ENCODE measurements at regions not wholly inside any gene's neighbourhood (a gene's known extent, or its start where the extent isn't known, plus 50 kb on each side); places are given as distances from the start of the nearest gene placed in this dataset.
"Not testable (repeated sequence)": the region's sequence is repeated elsewhere in the genome, so short reads cannot be mapped to it uniquely, and the experiment has no call there.

DNA sequence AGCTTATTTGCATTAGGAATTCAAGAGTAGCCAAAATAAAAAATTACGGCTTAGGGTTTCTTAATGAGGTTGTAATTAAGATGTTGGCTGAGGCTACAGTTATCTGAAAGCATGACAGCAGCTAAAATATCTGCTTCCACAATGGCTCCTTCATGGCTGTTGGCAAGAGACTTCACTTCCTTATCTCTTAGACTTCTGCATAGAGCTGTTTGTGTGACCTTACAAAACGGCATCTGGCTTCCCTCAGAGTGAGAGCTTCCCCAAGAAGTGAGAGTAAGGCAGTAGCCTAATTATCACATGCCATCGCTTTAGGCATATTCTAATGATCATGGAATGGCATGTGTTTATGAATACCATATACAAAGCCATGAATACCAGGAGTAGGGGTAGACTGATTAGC is 57.6 kb downstream of the CCDC59 start:
- no peak for FAIRE-seq

DNA sequence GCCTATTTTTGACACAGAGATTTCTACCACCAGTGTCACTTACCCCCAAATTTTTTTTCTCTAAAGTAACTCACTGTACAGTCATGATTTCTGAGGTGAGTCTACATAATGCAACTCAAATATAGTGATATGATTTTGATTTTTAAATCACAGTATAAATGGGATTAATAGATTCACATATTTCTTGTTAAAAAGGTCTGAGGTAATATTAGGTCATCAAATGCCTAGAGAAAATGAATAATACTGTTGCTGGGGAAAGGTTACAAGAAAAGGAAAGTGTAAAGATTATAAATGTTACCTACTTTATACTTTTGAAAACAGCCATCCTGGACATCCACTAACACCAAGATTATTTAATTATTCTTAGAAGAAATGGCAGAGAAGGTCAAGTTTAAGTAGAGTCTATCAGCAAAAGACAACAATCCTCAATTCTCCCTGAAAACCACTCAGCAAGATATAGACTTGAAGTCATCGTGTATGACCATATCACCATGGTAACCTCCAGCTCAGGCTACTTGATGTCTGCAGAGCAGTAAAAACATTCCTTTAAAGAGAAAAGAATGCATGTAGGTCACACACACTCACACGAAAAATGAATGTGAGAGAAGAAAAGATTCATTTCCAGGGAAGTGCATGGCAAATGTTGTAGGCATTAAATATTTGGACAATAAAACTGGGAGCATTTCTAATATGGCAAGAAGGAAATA is 58.7 kb downstream of the CCDC59 start:
- no peak for DNase-seq (ENCODE audit: insufficient read length, low spot score)
- no peak for FAIRE-seq
- TF ChIP-seq POLR2A (IDR thresholded peaks at IDR 0.05; ENCODE audit: low read depth, low read length) (no peak), POU2F2 (IDR thresholded peaks at IDR 0.05; ENCODE audit: low read depth, low read length) (no peak), PAX5 (IDR thresholded peaks at IDR 0.05; ENCODE audit: insufficient read depth, low read length, severe bottlenecking) (no peak), POLR2AphosphoS5 (IDR thresholded peaks at IDR 0.05; ENCODE audit: low read depth, low read length) (no peak), TAF1 (IDR thresholded peaks at IDR 0.05; ENCODE audit: low read depth, low read length) (no peak), SPI1 (IDR thresholded peaks at IDR 0.05; ENCODE audit: low read depth, low read length) (no peak)

More for the DNA sequence above, 57.6 kb downstream of the CCDC59 start:
- no peak for TF ChIP-seq POLR2AphosphoS5 (IDR thresholded peaks at IDR 0.05; ENCODE audit: low read depth, low read length)
- TF ChIP-seq SPI1 (IDR thresholded peaks at IDR 0.05; ENCODE audit: low read depth, low read length), result no peak
- TF ChIP-seq PAX5 (IDR thresholded peaks at IDR 0.05; ENCODE audit: insufficient read depth, low read length, severe bottlenecking), result no peak
- no peak for TF ChIP-seq POLR2A (IDR thresholded peaks at IDR 0.05; ENCODE audit: low read depth, low read length)
- TF ChIP-seq POU2F2 (IDR thresholded peaks at IDR 0.05; ENCODE audit: low read depth, low read length), result no peak
- TF ChIP-seq TAF1 (IDR thresholded peaks at IDR 0.05; ENCODE audit: low read depth, low read length), result no peak
- no peak for DNase-seq (ENCODE audit: insufficient read length, low spot score)

DNA sequence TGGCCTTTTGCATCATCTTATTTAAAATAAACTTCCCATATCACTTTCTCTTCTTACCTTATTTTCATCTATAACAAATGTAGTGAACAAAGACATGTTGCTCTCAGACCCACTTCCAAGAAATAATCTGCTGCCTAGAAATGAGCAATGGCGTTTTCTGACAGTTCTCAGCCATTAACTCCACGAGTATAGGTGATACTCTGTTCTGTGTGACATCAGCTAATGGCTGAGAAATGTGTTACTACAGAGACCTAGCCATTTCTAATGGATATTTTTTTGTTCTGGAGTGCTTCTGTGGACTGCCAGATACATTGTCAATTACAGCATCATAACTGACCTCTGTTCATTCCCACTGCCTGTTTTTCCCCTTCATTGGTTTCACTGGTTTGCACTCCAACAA is 67.8 kb downstream of the CCDC59 start:
- TF ChIP-seq SPI1 (IDR thresholded peaks at IDR 0.05; ENCODE audit: low read depth, low read length), result no peak
- TF ChIP-seq TAF1 (IDR thresholded peaks at IDR 0.05; ENCODE audit: low read depth, low read length), result no peak
- TF ChIP-seq POLR2AphosphoS5 (IDR thresholded peaks at IDR 0.05; ENCODE audit: low read depth, low read length), result no peak
- TF ChIP-seq POU2F2 (IDR thresholded peaks at IDR 0.05; ENCODE audit: low read depth, low read length), result no peak
- TF ChIP-seq POLR2A (IDR thresholded peaks at IDR 0.05; ENCODE audit: low read depth, low read length), result no peak
- no peak for TF ChIP-seq PAX5 (IDR thresholded peaks at IDR 0.05; ENCODE audit: insufficient read depth, low read length, severe bottlenecking)
- no peak for DNase-seq (ENCODE audit: insufficient read length, low spot score)
- FAIRE-seq, result no peak

DNA sequence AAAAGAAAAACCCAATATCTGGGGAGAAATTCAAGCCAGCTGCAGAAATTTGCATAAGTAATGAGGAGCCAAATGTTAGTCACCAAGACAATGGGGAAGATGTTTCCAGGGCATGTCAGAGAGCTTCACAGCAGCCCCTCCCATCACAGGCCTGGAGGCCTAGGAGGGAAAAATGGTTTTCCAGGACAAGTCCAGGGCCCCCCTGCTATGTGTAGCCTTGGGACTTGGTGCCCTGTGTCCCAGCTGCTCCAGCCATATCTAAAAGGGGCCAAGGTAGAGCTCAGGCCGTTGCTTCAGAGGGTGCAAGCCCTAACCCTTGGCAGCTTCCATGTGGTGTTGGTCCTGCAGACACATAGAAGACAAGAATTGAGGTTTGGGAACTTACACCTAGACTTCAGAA is 76.9 kb downstream of the CCDC59 start:
- DNase-seq (ENCODE audit: insufficient read length, low spot score); FAIRE-seq: not testable (repeated sequence)

DNA sequence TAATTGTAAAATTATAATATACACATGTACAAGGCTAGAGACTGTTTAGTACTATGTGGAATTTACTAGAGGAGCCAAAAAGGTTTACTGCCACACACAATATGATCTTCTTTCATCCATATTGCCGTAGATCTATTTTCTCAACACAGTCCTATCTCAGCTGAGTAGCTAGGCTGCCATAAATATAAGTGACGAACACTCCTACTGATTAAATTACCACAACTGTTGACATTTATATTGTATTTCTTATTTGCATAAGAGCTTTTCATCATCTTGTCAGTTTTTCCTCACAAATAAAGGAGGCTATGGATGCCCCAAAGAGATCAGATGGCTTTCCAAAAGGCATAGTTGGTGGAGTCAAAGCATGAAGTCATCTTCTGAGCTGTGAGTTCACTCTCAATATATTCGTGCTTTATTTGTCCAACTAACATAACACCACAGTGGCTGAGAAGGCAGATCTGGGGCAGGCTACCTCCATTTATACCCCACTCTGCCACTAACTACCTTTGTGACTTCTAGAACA is 78.6 kb downstream of the CCDC59 start:
- FAIRE-seq (no peak), DNase-seq (ENCODE audit: insufficient read length, low spot score) (no peak)
- TF ChIP-seq PAX5 (IDR thresholded peaks at IDR 0.05; ENCODE audit: insufficient read depth, low read length, severe bottlenecking), result no peak
- no peak for TF ChIP-seq POU2F2 (IDR thresholded peaks at IDR 0.05; ENCODE audit: low read depth, low read length)
- no peak for TF ChIP-seq SPI1 (IDR thresholded peaks at IDR 0.05; ENCODE audit: low read depth, low read length)
- TF ChIP-seq POLR2AphosphoS5 (IDR thresholded peaks at IDR 0.05; ENCODE audit: low read depth, low read length), result no peak
- TF ChIP-seq TAF1 (IDR thresholded peaks at IDR 0.05; ENCODE audit: low read depth, low read length), result no peak
- no peak for TF ChIP-seq POLR2A (IDR thresholded peaks at IDR 0.05; ENCODE audit: low read depth, low read length)

DNA sequence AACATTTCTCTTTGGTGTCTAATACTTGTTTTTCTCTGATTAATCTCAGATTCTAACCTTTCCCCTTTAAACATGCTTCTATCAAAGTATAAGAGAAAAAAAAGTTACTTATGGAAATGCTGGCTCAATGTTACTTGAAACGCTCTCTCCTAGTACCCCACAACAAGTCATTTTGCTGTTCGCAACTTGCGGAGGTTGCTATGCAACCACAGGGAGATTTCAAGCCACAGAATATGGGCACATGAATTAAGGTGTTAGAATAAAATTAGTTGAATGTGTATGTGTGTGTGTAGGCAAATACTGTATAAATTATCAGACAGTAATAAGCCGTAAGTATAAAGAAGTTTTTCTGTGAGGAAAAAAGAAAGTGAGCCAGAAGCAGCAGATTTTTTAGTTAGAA is 80.6 kb downstream of the CCDC59 start:
- DNase-seq (ENCODE audit: insufficient read length, low spot score) (no peak), FAIRE-seq (no peak)
- TF ChIP-seq TAF1 (IDR thresholded peaks at IDR 0.05; ENCODE audit: low read depth, low read length) (no peak), POLR2AphosphoS5 (IDR thresholded peaks at IDR 0.05; ENCODE audit: low read depth, low read length) (no peak)

DNA sequence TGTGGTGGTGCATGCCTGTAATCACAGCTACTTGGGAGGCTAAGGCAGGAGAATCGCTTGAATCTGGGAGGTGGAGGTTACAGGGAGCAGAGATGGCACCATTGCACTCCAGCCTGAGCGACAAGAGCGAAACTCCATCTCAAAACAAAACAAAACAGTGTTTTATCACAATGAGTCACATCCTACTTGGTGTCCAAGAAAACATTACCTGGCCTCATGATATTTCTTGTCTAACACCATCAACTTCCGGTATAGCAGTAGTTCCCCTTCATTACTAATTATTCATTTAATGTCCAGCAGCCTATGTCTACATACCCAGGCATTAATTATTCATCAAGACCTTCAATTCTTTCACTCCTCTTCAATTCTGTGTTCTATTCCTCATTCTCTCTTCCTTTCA is 115.5 kb downstream of the CCDC59 start:
- no peak for FAIRE-seq
- no peak for DNase-seq (ENCODE audit: insufficient read length, low spot score)
- no peak for TF ChIP-seq POLR2AphosphoS5 (IDR thresholded peaks at IDR 0.05; ENCODE audit: low read depth, low read length)
- no peak for TF ChIP-seq POLR2A (IDR thresholded peaks at IDR 0.05; ENCODE audit: low read depth, low read length)
- TF ChIP-seq SPI1 (IDR thresholded peaks at IDR 0.05; ENCODE audit: low read depth, low read length), result no peak
- no peak for TF ChIP-seq PAX5 (IDR thresholded peaks at IDR 0.05; ENCODE audit: insufficient read depth, low read length, severe bottlenecking)
- TF ChIP-seq TAF1 (IDR thresholded peaks at IDR 0.05; ENCODE audit: low read depth, low read length), result no peak

DNA sequence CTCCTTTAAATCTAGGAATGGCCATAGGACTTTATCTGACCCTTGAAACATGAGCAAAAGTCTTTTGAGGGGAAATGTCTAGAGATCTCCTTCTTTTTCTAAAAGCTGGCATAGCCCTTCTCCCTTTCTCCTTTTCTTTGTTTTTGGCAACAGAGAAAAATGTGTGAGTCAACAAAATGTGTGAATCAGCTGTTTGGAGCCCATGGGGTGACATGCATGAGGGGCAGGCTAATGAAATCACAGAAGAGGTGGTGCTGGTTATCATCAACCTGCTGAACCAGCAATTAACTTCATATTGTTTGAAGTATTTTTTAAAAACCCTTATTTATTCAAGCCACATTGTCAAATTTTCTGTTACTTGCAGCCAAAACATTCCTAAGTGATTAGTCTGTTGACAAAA is 132.3 kb downstream of the CCDC59 start:
- FAIRE-seq, result no peak
- TF ChIP-seq POLR2AphosphoS5 (IDR thresholded peaks at IDR 0.05; ENCODE audit: low read depth, low read length) (no peak), TAF1 (IDR thresholded peaks at IDR 0.05; ENCODE audit: low read depth, low read length) (no peak), PAX5 (IDR thresholded peaks at IDR 0.05; ENCODE audit: insufficient read depth, low read length, severe bottlenecking) (no peak), POLR2A (IDR thresholded peaks at IDR 0.05; ENCODE audit: low read depth, low read length) (no peak), SPI1 (IDR thresholded peaks at IDR 0.05; ENCODE audit: low read depth, low read length) (no peak), POU2F2 (IDR thresholded peaks at IDR 0.05; ENCODE audit: low read depth, low read length) (no peak)
- DNase-seq (ENCODE audit: insufficient read length, low spot score), result no peak

DNA sequence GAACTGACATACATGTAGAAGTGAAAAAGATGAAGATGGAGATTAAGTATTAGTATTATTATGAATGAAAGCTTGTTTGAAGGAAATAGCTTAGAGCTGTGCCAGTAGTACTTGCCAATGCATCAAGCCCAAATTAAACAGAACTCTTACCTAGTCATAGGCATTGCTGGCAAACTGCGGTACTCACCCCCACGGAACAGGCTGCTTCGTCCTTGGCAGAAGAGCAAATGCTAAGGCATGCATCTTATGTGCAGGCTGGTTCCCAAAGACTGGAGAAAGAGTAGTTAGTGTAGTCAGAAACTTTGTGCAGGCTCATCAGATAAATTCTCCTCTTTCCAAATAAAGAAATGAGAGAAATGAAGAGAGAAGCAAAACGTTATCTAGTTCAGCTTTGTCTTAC is 134.8 kb downstream of the CCDC59 start:
- TF ChIP-seq SPI1 (IDR thresholded peaks at IDR 0.05; ENCODE audit: low read depth, low read length) (no peak), POLR2A (IDR thresholded peaks at IDR 0.05; ENCODE audit: low read depth, low read length) (no peak), PAX5 (IDR thresholded peaks at IDR 0.05; ENCODE audit: insufficient read depth, low read length, severe bottlenecking) (no peak), POU2F2 (IDR thresholded peaks at IDR 0.05; ENCODE audit: low read depth, low read length) (no peak), POLR2AphosphoS5 (IDR thresholded peaks at IDR 0.05; ENCODE audit: low read depth, low read length) (no peak), TAF1 (IDR thresholded peaks at IDR 0.05; ENCODE audit: low read depth, low read length) (no peak)
- FAIRE-seq (no peak), DNase-seq (ENCODE audit: insufficient read length, low spot score) (no peak)

DNA sequence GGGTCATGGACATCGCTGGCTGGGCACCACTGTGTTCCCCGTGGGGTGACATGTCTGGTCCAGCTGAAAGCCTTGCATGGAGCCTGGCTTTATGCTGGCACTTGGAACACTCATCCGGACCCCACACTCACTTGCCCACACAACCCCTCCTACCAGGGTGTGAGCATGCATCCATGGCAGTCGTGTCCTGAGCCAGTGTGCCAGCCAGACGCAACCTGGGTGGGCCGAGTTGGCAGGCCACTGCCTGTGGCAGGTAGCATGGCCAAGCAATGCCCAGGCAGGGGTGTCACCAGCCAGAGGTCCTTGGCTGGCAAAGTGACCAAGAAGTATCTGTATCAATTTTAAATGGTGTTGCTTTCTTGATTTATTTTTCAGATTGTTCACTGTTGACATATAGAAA is 141.7 kb downstream of the CCDC59 start:
- no peak for TF ChIP-seq POU2F2 (IDR thresholded peaks at IDR 0.05; ENCODE audit: low read depth, low read length)
- TF ChIP-seq PAX5 (IDR thresholded peaks at IDR 0.05; ENCODE audit: insufficient read depth, low read length, severe bottlenecking), result no peak
- no peak for TF ChIP-seq POLR2AphosphoS5 (IDR thresholded peaks at IDR 0.05; ENCODE audit: low read depth, low read length)
- no peak for TF ChIP-seq TAF1 (IDR thresholded peaks at IDR 0.05; ENCODE audit: low read depth, low read length)
- TF ChIP-seq POLR2A (IDR thresholded peaks at IDR 0.05; ENCODE audit: low read depth, low read length), result no peak
- TF ChIP-seq SPI1 (IDR thresholded peaks at IDR 0.05; ENCODE audit: low read depth, low read length), result no peak
- no peak for FAIRE-seq
- DNase-seq (ENCODE audit: insufficient read length, low spot score), result no peak

Data from GM12891 (cell line).